OCI-M2 (cell line): ENCODE measurements at regions not wholly inside any gene's neighbourhood (a gene's known extent, or its start where the extent isn't known, plus 50 kb on each side); places are given as distances from the start of the nearest gene placed in this dataset.

Experiments used
- DNase-seq: peaks from one replicate; lab custom pipeline; 2025; ENCODE audit not compliant: unreplicated experiment; lab: John Stamatoyannopoulos, UW

DNA sequence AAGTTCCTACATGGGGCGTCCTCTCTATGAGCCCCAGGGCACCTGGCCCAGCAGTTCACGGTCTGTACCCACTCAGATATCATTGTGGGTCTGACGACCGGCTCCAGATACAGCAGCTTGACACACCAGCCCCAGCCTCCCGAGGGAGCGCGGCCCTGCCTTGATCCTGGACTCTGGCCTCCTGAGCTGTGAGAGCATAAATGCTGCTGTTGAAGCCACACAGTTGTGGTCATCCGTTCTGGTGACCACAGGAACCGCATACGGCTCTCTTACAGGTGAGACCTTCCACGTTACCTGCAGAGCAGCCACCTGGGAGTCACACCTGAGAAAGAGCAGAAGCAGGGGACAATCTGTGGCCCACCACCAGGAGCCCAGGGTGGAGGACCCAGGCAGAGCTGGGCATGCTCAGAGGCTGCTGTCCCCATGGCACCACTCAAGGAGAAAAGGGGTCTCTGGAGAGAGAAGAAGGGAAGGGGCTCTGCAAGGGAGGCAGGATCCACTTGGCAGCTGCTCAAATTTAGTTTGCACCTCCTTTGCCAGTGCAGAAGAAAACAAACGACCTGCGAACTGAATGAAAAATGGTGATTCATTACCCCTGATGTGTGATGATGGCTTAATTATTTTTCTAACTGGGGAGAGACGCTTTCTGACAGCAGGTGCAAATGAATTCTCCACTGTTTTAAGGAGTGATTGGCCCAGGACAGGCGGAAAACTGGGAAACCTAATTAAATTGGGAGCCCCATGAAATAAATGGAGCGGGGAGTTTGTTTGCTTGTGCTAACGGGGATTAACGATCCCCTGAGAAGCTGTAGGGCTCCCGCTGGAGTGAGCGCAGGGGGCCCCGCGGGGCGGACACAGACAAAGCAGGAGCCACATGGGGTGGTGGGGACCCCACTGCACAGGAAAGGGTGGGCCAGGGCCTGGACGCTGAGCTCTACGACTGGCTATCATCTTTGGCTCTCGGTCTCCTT lies 208.9 kb downstream of the RBFOX3 start:
- no peak for DNase-seq

DNA sequence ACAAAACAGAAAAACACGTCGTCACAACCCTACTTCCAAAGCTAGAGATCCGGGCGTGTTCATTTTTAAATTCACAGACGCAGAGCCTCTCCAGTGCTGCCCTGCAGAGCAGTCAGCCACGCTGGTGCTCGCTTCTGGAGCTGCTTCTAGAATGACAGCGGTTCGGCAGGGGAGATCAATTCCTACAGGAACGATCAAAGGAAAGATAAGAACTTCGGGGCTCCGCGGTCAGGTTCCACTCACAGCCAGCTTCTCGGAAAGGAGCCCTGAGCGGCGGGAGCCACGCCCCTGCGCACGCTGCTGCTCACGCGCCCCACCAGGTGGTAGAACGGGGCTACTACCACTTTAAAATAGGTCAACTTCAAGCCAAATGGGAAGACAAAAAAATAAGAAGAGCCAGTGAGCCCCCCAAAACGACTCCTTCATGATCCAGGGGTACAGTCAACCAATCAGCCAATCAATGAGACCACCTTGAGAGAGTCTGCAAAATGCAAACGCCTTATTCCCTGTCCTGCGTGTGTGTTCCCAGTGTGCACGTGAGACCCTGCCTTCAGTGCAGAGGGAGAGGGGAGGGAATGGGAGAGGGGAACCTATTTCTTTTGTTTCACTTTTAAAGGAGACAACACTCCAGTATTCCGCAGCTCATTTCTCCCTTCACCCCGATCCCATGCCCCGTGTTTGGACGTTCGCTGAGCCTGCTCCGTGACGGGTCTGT lies 209.7 kb downstream of the RBFOX3 start:
- DNase-seq, result no peak

DNA sequence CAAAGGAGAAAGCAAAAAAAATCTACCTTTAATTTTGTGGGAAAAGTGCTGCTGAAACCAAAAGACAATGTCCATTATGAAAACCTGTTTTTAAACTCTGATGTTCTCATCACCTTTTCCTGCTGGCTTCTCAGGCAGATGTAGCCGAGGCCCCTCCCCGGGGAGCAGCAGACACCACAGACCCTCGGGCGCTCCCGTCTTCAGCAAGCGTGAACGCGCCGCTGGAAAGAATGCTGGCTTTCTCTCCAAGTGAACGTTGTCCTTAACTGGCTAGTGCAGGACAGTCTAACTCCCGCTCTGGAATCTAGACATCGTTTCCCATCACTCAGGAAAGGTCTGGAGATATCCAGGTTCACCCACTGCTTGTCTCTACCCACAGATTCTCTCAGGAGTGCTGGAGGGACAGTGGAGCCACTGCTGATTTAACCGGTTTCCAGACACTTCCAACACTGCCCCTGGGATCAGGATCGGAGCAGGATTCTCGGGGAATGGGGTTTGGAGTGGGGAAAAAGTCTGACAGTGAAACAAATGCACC lies 211.2 kb downstream of the RBFOX3 start:
- no peak for DNase-seq

DNA sequence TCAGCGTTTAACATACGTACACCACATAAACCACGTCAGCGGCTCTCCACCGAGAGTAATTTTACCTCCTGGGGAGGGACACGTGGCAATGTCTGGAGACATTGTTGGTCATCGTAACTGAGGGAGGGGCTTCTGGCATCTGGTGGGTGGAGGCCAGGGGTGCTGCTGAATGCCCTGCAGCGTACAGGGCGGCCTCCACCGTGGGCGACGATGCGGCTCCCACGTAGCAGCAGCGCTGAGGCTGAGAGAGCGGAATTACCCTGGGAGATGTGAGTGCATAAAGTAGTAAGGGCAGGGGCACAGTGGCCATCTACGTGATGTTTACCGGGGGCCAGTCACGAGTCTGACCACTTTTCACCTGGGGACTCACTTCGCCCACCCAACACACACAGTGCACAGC lies 212.4 kb downstream of the RBFOX3 start:
- DNase-seq, result no peak

DNA sequence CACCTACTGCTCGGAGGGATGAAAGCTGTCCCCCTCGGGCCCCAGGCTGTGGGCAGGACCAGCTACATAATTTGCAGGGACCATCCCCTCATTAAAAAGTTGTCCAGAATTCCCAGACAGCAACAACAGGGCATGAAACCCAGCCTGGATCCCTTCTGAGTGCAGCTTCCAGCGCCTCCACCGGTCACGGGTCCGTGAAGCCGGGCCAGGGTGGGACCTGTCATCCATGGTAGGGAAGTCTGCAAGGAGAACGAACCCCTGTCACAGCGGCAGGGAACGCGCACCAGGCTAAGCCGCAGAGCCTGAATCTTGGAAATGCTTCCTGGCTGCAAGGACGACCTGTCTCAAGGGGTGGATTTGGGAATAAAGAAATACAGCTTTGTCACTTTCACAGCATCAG lies 214.2 kb downstream of the RBFOX3 start:
- DNase-seq, result no peak

DNA sequence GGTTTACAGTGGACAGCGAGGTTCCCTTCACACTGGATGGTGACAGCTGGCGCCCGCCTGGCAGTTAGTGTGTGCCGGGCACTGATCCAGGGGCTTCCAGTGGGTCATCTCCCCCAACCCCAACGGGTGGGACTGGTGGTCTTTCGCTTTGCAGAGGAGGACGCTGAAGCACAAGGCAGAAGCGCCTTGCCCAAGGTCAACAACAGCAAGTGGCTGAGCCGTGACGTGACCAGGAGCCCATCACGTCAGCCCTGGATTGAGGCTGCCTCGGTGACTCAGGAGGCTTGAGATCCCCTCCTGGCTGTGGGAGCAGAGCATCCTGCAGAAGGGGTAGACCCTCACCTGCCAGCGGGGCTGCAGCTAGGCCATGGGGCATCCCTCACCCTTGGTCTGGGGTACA lies 215.3 kb downstream of the RBFOX3 start:
- DNase-seq, result no peak

DNA sequence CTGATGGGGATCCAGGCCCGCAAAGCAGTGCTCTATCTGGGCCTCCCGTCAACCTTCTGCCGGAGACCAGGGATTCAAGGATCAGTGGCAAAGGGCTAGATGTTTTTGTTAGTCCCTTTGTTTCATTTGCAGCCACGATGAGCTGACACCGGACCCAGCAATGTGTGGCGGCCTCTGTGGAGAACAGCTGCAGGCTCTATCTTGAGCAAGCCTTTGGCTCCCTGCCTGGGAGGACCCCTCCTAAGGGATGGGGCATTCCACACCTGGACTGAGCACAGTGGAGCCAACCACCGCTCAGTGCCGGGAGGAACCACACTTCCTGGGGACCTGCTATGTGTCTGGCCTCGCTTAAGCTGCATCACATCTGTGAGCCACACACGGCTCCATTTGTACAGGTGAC lies 215.8 kb downstream of the RBFOX3 start:
- DNase-seq, result no peak

DNA sequence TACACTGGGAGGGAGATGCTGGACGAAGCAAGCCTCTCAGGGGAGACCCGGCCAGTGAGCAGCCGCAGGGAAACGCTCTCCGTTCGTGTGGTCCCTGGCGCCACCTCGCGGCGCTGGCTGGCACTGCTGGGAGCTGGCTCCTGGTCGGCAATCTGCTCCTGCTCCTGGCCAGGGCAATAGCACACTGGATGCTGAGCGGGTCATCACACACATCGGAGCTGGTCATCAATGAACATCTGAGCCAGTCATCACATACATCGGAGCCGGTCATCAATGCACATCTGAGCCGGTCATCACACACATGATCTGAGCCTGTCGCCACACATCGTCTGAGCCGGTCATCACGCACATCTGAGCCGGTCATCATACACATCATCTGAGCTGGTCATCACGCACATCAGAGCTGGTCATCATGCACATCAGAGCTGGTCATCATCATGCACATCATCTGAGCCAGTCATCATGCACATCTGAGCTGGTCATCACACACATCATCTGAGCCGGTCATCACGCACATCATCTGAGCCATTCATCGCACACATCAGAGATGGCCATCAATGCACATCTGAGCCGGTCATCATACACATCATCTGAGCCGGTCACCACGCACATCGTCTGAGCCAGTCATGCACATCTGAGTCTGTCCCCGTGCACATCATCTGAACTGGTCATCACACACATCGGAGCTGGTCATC lies 217.3 kb downstream of the RBFOX3 start:
- peak; percentile 2 for DNase-seq

DNA sequence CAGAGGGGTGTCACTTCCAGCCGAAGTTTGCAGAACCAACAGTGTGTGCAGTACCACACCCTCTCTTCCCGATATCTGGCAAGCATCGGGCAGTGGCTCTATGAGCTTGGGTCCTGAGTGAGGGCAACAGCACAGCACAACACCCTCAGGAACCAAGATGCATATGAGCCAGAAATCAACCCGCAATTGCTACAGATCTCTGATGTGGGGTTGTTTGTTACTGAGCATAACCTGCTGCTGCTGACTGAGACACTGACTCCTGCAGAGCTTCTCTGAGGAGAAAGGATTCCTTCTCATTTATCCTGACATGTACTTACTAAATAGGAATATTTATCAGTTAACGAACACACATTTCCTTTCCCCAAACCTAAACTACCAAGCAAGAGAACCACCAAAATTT lies 218.3 kb downstream of the RBFOX3 start:
- no peak for DNase-seq

DNA sequence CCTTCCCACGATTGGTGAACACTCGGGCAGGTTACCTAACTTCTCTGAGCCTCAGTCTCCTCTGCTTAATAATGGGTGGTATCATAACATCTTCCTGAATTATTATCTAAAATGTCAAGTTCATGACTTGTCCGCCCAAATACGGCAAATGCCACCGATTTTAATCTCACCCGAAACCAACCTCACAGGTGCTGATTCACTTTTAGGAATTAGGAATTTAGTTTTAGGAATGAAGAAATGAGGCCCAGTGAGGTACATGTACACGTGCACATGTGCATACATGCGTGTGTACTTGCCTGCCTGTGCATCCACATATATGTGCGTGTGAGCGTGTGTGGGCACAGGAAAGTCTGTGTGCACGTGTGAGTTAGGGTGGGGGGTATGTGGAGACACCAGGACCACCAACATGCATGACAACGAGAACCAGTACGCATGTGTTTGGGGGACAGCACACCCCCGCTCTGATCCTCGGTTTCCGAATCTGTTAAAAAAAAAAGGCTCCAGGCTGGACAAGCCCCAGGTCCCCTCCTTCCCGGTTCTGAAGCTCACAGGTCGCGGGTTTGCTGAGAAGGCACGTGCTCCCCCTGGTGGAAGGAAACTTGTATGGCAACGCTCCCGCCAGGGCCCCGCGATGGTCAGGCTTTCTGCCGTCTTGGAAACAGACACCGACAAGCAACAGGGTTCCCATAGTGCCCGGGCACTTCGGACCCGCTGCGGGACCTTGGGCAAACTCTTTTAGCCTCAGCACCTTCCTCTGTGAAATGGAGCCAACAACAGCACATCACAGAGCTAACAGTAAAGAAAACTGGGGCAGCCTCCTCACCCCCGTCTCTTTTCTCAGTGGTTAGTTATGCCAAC lies 219.2 kb downstream of the RBFOX3 start:
- DNase-seq, result no peak

DNA sequence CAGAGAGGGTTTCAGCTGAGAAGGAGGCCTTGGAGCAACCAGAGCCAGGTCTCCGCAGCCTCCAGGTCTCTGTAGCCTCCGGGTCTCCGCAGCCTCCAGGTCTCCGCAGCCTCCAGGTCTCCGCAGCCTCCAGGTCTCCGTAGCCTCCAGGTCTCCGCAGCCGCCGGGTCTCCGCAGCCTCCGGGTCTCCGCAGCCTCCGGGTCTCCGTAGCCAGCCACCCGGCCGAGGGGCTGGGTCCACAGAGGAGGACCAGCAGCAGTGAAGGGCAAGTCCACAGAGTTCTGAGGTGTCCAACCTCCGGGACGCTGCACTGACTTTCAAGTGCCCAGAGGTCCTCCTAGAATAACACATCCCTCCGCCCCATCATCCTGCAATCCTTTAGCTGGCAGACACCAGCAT lies 221.0 kb downstream of the RBFOX3 start:
- no peak for DNase-seq

DNA sequence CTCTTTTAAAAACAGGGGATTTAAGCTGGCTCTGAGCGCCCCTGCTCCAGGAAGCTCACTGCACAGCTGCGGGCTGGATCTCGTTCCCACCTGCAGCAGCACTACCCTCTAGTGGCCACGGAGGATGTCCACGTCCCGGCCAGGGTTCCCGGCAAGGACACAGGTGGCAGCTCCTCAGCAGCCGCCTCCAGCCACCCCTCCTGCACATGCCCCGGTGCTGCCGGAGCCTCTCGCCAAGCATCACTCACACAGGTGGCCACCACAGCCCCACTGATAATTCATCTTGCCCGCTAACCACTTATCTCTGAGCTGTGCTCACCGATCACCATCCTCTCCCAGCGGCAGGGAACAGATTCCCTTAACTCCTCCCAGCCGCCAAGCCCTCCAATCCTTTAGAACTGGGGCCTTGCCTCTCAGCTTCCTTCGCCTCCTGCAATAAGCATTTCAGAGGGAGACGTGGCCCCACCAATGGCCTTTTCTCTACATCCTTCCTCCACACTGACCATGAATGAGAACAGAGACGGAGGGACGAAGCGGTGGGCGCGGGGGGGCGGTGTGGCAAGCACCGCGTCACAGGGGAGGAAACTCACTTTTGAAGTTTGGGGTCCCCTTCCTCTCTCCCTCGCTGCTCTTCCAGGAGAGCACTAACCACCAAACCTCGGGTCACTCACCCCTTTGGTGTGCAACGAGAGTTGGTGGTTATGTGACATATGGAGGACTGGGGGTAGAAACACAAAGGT lies 222.1 kb downstream of the RBFOX3 start:
- no peak for DNase-seq

DNA sequence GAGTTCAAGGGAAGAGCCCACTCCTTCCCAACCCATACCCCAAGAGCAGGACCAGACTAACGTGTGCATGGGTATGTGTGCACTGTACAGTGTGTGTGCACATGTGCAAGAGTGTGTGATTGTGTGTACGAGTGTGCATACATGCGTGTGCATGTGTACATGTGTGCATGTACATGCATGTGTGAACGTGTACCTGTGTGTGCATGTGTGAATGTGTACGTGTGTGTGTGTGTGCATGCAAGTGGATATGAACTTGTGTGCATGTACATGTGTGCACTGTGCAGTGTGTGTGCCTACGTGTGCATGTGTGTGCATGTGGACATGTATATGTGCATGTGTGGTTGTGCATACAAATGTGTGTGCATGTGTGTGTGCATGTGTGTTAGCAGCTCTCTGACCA lies 223.1 kb downstream of the RBFOX3 start:
- DNase-seq, result no peak

DNA sequence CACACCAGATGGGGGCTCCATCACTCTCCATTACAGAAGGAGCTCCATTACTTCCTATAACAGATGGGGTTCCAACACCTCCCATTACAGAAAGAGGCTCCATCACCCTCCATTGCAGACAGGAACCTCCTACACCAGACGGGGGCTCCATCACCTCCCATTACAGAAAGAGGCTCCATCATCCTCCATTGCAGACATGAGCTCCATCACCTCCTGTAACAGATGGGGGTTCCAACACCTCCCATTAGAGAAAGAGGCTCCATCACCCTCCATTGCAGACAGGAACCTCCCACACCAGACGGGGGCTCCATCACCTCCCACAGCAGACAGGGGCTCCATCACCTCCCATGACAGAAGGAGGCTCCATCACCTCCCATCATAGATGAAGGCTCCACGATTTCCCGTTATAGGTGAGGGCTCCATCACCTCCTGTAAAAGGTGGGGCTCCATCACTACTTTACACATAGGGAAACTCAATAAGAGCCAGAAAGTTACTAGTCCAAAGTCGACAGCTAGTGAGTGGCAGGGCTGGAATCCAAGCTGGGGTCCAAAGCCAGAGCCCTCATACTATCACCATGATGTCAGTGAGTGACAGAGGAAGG lies 224.8 kb downstream of the RBFOX3 start:
- no peak for DNase-seq

DNA sequence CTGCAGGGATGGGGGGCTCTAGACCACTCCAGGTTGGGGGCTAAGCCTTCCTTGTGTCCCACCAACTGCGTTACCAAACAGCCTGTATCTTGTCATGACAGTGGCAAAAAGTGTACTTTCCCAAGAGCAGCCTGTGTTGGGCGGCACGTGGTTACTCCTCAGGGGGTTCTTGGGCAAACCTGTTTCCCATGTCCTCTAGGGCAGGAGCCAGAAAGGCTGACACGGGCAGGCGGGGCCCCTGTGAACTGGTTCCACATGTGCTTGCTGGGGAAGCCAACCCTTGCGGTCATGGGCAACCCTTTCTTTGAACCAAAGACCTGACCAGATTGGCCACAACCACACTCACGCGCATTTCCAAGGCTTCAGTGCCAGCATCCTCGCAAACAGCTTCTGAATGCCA lies 228.5 kb downstream of the RBFOX3 start:
- no peak for DNase-seq

DNA sequence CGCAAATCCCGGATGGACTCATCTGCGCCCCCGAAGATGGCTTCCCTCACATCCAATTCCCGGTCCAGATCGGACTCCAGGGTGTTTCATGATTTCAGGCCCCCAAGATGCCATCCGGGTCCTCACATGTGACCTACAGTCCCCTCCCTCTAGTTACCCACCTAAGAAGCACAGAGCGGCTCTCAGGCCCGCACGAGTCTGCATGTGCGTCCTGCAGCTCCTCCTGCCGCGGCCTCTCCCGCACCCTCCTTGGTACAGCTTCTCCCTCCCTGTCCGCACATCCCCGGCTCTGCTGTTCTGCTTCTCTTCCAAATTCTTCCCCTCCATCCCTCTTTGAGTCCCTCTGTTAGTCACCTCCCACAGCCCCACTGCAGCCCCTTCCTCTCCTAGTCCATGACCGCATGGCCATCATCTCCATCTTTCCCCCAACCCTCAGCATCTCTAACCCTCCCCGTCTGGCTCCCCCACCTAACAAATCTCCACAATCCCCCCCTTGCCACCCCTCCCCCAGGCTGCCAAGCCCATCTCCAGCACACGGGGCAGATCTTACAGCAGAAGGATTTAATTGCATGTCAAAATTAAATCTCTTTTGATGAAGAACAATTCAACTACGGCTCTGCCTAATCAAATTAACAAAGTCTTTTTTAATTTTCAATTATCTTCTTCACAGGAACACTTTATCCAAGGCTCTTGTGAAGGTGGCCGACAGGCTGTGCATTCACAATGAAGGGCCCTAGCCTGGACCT lies 231.0 kb downstream of the RBFOX3 start:
- DNase-seq, result no peak

DNA sequence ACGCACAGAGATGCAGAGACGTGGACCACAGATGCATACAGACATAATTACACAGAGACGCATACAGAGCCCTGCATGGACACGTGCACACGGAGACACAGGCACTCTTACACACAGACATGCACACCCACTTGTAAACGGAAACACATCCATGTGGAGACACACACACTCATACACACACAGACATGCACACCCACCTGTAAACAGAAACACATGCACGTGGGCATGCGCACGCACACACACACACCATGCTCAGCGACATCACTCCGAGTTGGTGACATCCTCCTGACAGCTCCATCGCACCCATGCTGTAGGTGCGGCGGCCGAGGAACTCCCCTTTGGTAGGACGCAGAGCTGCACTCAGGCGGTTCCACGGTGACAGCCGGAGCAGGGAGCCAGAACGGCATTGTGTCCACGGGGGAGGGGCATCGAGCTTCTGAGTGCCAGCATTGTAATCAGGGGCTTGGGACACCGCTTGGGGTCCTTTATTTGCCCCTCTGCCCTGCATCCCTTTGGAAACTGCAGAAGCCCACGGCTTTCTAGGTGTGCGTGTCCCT lies 233.5 kb downstream of the RBFOX3 start:
- no peak for DNase-seq

DNA sequence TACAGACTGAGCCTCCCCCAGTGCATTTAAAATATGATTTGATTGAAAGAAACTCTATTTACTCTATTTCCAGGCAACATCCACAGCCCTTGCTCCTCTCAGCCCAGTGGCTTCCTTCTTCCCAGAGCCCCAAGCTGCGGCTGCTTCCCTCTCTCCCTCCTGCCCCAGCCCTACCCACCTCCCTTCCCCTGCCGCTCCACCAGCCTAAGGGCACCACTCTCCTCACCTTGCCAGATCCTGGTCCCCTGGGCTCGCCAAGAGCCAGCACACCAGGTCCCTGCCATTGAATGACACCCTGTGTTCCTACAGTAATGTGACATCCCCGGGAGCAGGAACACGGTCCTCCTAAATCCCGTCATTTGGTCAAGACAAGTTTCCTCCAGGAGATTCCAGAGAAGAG lies 236.0 kb downstream of the RBFOX3 start:
- no peak for DNase-seq
